ENCODE measurements at regions not wholly inside any gene's neighbourhood (a gene's known extent, or its start where the extent isn't known, plus 50 kb on each side); places are given as distances from the start of the nearest gene placed in this dataset.

DNA sequence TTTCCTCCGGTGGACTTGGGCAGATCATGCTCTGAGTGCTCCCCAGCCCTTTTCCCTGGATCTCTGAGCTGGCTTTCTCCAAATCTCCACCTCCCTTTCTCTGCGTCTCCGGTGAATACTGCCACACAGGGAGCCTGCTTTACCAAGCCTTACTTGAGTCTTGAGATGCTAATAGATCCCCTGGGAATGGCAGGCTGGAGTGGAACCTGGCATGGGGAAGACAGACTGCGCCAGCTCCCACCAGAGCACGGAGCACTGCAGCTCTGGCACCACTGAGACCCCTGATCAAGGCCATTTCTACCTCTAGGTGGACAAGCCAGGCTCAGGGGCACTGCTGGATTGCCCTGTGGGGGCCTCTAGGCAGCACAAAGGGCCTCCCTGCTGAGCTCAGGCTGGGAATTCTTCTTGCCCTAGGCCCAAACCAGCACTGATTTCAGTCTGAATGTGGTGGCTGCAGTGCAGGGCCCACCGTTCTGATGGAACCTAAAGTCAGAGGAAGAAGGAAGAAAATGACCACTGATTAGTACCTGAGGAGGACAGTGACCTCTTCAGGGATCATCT is 74.3 kb upstream of the CRHR1 start:
- TF ChIP-seq, protein P1, sequence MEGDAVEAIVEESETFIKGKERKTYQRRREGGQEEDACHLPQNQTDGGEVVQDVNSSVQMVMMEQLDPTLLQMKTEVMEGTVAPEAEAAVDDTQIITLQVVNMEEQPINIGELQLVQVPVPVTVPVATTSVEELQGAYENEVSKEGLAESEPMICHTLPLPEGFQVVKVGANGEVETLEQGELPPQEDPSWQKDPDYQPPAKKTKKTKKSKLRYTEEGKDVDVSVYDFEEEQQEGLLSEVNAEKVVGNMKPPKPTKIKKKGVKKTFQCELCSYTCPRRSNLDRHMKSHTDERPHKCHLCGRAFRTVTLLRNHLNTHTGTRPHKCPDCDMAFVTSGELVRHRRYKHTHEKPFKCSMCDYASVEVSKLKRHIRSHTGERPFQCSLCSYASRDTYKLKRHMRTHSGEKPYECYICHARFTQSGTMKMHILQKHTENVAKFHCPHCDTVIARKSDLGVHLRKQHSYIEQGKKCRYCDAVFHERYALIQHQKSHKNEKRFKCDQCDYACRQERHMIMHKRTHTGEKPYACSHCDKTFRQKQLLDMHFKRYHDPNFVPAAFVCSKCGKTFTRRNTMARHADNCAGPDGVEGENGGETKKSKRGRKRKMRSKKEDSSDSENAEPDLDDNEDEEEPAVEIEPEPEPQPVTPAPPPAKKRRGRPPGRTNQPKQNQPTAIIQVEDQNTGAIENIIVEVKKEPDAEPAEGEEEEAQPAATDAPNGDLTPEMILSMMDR (IDR thresholded peaks at IDR 0.05), result no peak
- TF ChIP-seq POLR2AphosphoS5 (IDR thresholded peaks at IDR 0.05; ENCODE audit: insufficient read depth in 1 of 2, low read depth in 1 of 2), result no peak
- TF ChIP-seq POLR2A (IDR thresholded peaks at IDR 0.05), result no peak

Measured in vagina (tissue), 2 donors.